Liver (tissue), 7 donors: ENCODE measurements at regions not wholly inside any gene's neighbourhood (a gene's known extent, or its start where the extent isn't known, plus 50 kb on each side); places are given as distances from the start of the nearest gene placed in this dataset.

ENCODE experiments used
- DNase-seq: peaks from one replicate; pipeline ENCODE4 v3.0.0-alpha.2; 2017; ENCODE audit warnings: low spot score
- H3K27ac ChIP-seq, 2 donors: one replicate each; pipeline ENCODE4 v1.7.0; 2013; ENCODE audit warnings: inconsistent platforms in 2 of 2, low read length in 2 of 2, control low read depth in 1 of 2, low read depth in 1 of 2, mild to moderate bottlenecking in 1 of 2
- H3K27me3 ChIP-seq, 4 donors: one replicate each; pipeline versions ENCODE4 v1.6.1 to v1.7.0; 2013; ENCODE audit warnings: low read length in 3 of 4, inconsistent platforms in 1 of 4, mild to moderate bottlenecking in 1 of 4, moderate library complexity in 1 of 4; ENCODE audit not compliant: control insufficient read depth in 4 of 4, insufficient read depth in 4 of 4
- H3K36me3 ChIP-seq, 4 donors: one replicate each; pipeline versions ENCODE4 v1.6.1 to v1.7.0; 2013; ENCODE audit warnings: low read length in 3 of 4, mild to moderate bottlenecking in 3 of 4, low read depth in 1 of 4, moderate library complexity in 1 of 4; ENCODE audit not compliant: control insufficient read depth in 4 of 4, insufficient read depth in 3 of 4
- H3K4me1 ChIP-seq, 4 donors: one replicate each; pipeline versions ENCODE4 v1.6.1 to v1.7.0; 2013; ENCODE audit warnings: low read length in 3 of 4, mild to moderate bottlenecking in 3 of 4, moderate library complexity in 1 of 4; ENCODE audit not compliant: control insufficient read depth in 4 of 4, insufficient read depth in 4 of 4
- H3K4me3 ChIP-seq, 3 donors: one replicate each; pipeline versions ENCODE4 v1.6.1 to v1.7.0; 2013; ENCODE audit warnings: low read length in 3 of 3, control low read depth in 1 of 3, low read depth in 1 of 3, mild to moderate bottlenecking in 1 of 3
- H3K9ac ChIP-seq, 2 donors: one replicate each; pipeline ENCODE4 v1.7.0; 2013; ENCODE audit warnings: low read length in 2 of 2, mild to moderate bottlenecking in 2 of 2, moderate library complexity in 2 of 2, control low read depth in 1 of 2, low read depth in 1 of 2
- H3K9me3 ChIP-seq, 4 donors: one replicate each; pipeline versions ENCODE4 v1.6.1 to v1.7.0; 2013; ENCODE audit warnings: low read length in 3 of 4; ENCODE audit not compliant: control insufficient read depth in 4 of 4
- EGR1 ChIP-seq, 2 donors: IDR thresholded peaks; 2 replicates each; pipeline ENCODE4 v1.6.1; 2016 to 2018; ENCODE audit warnings: antibody characterized with exemption in 2 of 2, low read depth in 2 of 2
- FOXA1 ChIP-seq: IDR thresholded peaks from 2 replicates; pipeline ENCODE4 v1.6.1; 2016; ENCODE audit warnings: antibody characterized with exemption
- FOXA2 ChIP-seq: IDR thresholded peaks from 2 replicates; pipeline ENCODE4 v1.6.1; 2016; ENCODE audit warnings: antibody characterized with exemption
- HNF4A ChIP-seq, 2 donors: conservative IDR thresholded peaks; 2 replicates each; pipeline ENCODE4 v1.6.1; 2016; ENCODE audit warnings: antibody characterized with exemption in 2 of 2, mild to moderate bottlenecking in 2 of 2
- HNF4G ChIP-seq: IDR thresholded peaks from 2 replicates; pipeline ENCODE4 v1.6.1; 2016; ENCODE audit warnings: antibody characterized with exemption
- JUND ChIP-seq, 2 donors: IDR thresholded peaks; 2 replicates each; pipeline ENCODE4 v1.6.1; 2016; ENCODE audit warnings: antibody characterized with exemption in 2 of 2
- MAX ChIP-seq: IDR thresholded peaks from 2 replicates; pipeline ENCODE4 v1.6.1; 2016; ENCODE audit warnings: antibody characterized with exemption
- NR2F2 ChIP-seq: IDR thresholded peaks from 2 replicates; pipeline ENCODE4 v1.6.1; 2016; ENCODE audit warnings: antibody characterized with exemption
- RAD21 ChIP-seq, 2 donors: IDR thresholded peaks; 2 replicates each; pipeline ENCODE4 v1.6.1; 2016; ENCODE audit warnings: antibody characterized with exemption in 2 of 2, mild to moderate bottlenecking in 2 of 2
- REST ChIP-seq: IDR thresholded peaks from 2 replicates; pipeline ENCODE4 v1.6.1; 2016; ENCODE audit warnings: antibody characterized with exemption, mild to moderate bottlenecking
- RXRA ChIP-seq, 2 donors: IDR thresholded peaks; 2 replicates each; pipeline ENCODE4 v1.6.1; 2017 to 2018; ENCODE audit warnings: antibody characterized with exemption in 2 of 2, mild to moderate bottlenecking in 1 of 2
- SP1 ChIP-seq: IDR thresholded peaks from 2 replicates; pipeline ENCODE4 v1.6.1; 2018; ENCODE audit warnings: antibody characterized with exemption, mild to moderate bottlenecking
- TAF1 ChIP-seq: conservative IDR thresholded peaks from 2 replicates; pipeline ENCODE4 v1.6.1; 2016; ENCODE audit warnings: antibody characterized with exemption, mild to moderate bottlenecking
- YY1 ChIP-seq: IDR thresholded peaks from 2 replicates; pipeline ENCODE4 v1.6.1; 2016; ENCODE audit warnings: antibody characterized with exemption, mild to moderate bottlenecking
- WGBS: extraction: QIAGEN DNeasy Blood & Tissue Kit; methylation state at CpG from one replicate; pipeline ENCODE4 v1.1.7; 2013; 5-methylcytosine and 5-hydroxymethylcytosine counted together
- TF ChIP-seq, protein P1 (sequence below): IDR thresholded peaks from 2 replicates; pipeline ENCODE4 v1.6.1; 2016; ENCODE audit warnings: antibody characterized with exemption
- TF ChIP-seq, protein P2 (sequence below): IDR thresholded peaks from 2 replicates; pipeline ENCODE4 v1.6.1; 2016; ENCODE audit warnings: antibody characterized with exemption
- donor health status: healthy.
- donor health status: healthy.
- donor health status: healthy.
- donor health status: healthy.

DNA sequence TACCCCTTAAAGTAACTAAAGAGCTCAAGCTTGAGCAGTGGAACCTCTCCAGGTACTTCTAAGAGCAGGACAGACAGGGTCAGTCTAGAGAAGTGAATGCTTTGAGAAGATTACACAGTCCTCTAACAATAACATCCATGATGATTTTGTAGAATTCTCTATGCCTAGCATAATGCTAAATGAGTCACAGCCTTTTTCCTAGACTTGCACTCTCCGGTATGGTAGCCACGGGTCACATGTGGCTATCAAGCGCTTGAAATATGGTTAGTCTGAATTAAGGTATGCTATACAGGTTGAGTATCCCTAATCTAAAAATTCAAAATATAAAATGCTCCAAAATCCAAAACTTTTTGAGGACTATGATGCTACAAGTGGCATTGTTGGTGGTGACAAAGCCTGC is 166.6 kb upstream of the MKLN1 start:
- TF ChIP-seq YY1 (no peak), FOXA2 (no peak)
- H3K9ac ChIP-seq, result no peak overlapping the region
- no peaks in the 10 kb centered on the region for H3K36me3 ChIP-seq
- H3K4me3 ChIP-seq, result no peak overlapping the region
- no peaks in the 10 kb centered on the region for H3K4me1 ChIP-seq
- H3K27me3 ChIP-seq, result no peaks in the 10 kb centered on the region
- no peak for DNase-seq
- H3K27ac ChIP-seq, result no peak overlapping the region
- WGBS, result 96% methylated on average over 3 of the region's 3 CpGs
- no peaks in the 10 kb centered on the region for H3K9me3 ChIP-seq

DNA sequence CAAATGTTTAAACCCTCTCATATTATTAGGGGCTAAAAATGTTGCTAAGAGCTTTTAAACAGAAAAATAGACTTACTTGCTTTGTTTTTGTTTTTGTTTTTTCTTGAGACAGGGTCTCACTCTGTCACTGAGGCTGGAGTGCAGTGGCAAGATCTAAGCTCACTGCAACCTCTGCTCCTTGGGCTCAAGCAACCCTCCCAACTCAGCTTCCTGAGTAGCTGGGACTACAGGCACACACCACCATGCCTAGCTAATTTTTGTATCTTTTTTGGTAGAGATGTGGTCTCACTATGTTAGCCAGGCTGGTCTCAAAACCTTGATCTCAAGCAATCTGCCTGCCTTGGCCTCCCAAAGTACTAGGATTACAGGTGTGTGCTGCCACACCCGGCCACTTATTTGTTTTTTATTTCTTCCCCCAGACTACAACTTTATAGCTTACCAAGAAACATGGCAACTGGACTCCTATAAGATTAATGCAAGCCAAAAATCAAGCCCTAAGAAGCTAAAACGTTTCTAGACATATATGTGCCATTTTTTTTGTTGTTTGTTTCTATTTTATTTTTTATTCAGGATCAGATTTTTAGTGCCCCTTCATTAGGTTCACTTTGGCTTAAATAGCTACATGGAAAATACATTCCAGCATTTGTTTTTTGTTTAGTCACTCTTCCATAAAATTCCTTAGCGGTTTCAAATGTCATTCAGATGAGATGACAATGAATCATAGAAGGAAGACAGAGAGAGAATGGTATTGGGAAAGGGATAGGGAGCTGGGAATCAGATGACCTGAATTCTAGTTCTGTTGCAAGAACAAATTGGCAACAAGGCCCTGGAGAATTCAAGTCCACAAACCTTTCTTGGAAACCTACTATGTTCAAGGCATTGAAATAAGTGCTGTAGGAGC is 163.4 kb upstream of the MKLN1 start:
- Histone ChIP-seq H3K9me3 (no peaks in the 10 kb centered on the region), H3K4me3 (no peak overlapping the region), H3K4me1 (no peaks in the 10 kb centered on the region), H3K27me3 (no peaks in the 10 kb centered on the region), H3K9ac (no peak overlapping the region), H3K27ac (no peak overlapping the region), H3K36me3 (no peaks in the 10 kb centered on the region)
- WGBS, result 72% methylated on average over 3 of the region's 3 CpGs
- TF ChIP-seq FOXA1 (no peak), FOXA2 (no peak), SP1 (no peak), JUND (IDR thresholded peaks at IDR 0.05) (no peak), RAD21 (IDR thresholded peaks at IDR 0.05) (no peak), YY1 (no peak), NR2F2 (no peak), HNF4G (no peak), MAX (no peak), RXRA (IDR thresholded peaks at IDR 0.05) (no peak), TAF1 (no peak), REST (no peak), EGR1 (IDR thresholded peaks at IDR 0.05; ENCODE audit: low read depth in 2 of 2) (no peak), HNF4A (conservative IDR thresholded peaks at IDR 0.05) (no peak)
- TF ChIP-seq, protein P1, sequence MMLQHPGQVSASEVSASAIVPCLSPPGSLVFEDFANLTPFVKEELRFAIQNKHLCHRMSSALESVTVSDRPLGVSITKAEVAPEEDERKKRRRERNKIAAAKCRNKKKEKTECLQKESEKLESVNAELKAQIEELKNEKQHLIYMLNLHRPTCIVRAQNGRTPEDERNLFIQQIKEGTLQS, result no peak
- no peak for DNase-seq

DNA sequence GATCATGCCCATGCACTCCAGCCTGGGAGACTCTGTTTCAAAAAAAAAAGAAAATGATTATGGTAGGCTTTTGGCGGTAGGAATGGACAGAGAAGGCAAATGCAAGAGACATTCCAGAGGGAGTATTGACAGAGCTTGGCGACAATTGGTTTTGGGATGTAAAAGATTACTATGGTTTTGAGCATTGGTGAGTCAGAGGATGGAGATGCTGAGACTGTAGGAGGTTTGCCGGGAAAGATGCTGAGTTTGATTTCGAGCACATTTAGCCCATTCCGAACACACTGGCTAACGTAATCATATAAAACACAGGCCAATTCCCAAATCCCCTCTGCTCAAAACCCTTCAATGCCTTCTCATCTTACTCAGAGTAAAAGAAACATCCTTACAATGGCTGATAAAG is 161.6 kb upstream of the MKLN1 start:
- WGBS, result 98% methylated on average over 6 of the region's 6 CpGs
- Histone ChIP-seq H3K9me3 (no peaks in the 10 kb centered on the region), H3K4me1 (no peaks in the 10 kb centered on the region)
- TF ChIP-seq NR2F2 (no peak), TAF1 (no peak), REST (no peak), FOXA2 (no peak), RAD21 (IDR thresholded peaks at IDR 0.05) (no peak), HNF4A (conservative IDR thresholded peaks at IDR 0.05) (no peak), SP1 (no peak)
- TF ChIP-seq, protein P2, sequence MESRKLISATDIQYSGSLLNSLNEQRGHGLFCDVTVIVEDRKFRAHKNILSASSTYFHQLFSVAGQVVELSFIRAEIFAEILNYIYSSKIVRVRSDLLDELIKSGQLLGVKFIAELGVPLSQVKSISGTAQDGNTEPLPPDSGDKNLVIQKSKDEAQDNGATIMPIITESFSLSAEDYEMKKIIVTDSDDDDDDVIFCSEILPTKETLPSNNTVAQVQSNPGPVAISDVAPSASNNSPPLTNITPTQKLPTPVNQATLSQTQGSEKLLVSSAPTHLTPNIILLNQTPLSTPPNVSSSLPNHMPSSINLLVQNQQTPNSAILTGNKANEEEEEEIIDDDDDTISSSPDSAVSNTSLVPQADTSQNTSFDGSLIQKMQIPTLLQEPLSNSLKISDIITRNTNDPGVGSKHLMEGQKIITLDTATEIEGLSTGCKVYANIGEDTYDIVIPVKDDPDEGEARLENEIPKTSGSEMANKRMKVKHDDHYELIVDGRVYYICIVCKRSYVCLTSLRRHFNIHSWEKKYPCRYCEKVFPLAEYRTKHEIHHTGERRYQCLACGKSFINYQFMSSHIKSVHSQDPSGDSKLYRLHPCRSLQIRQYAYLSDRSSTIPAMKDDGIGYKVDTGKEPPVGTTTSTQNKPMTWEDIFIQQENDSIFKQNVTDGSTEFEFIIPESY, result no peak
- TF ChIP-seq, protein P1, result no peak

More for the DNA sequence above, 161.6 kb upstream of the MKLN1 start:
- H3K4me3 ChIP-seq, result no peak overlapping the region
- H3K27me3 ChIP-seq, result no peaks in the 10 kb centered on the region
- H3K27ac ChIP-seq, result no peak overlapping the region
- H3K9ac ChIP-seq, result no peak overlapping the region
- H3K36me3 ChIP-seq, result no peaks in the 10 kb centered on the region
- DNase-seq, result no peak
